ENCODE measurements at regions not wholly inside any gene's neighbourhood (a gene's known extent, or its start where the extent isn't known, plus 50 kb on each side); places are given as distances from the start of the nearest gene placed in this dataset.

- TF ChIP-seq CTCF (IDR thresholded peaks at IDR 0.05) (no peak), POLR2A (IDR thresholded peaks at IDR 0.05) (no peak)
These were observed 314.2 kb downstream of the BLID start for GRCh38 chr11:121801781-121802180.
